Testis (tissue), 2 donors: ENCODE measurements at regions not wholly inside any gene's neighbourhood (a gene's known extent, or its start where the extent isn't known, plus 50 kb on each side); places are given as distances from the start of the nearest gene placed in this dataset.

Source experiments
- DNase-seq: peaks from one replicate; pipeline ENCODE4 v3.0.0-alpha.2; 2019
- H3K27ac ChIP-seq, 2 donors: fragments of 200-600 bp; sonication (generic); one replicate each; pipeline ENCODE4 v1.5.1; 2019
- H3K27me3 ChIP-seq: fragments of 200-600 bp; sonication (generic); one replicate; pipeline ENCODE4 v1.5.1; 2019
- H3K36me3 ChIP-seq: fragments of 200-600 bp; sonication (generic); one replicate; pipeline ENCODE4 v1.5.1; 2017; ENCODE audit warnings: low read depth; ENCODE audit errors: missing control alignments
- H3K4me1 ChIP-seq: fragments of 200-600 bp; sonication (generic); one replicate; pipeline ENCODE4 v1.5.1; 2019
- H3K4me3 ChIP-seq, 2 donors: fragments of 200-600 bp; sonication (generic); one replicate each; pipeline ENCODE4 v1.5.1; 2017 to 2019
- H3K9me3 ChIP-seq: fragments of 200-600 bp; sonication (generic); one replicate; pipeline ENCODE4 v1.5.1; 2017
- POLR2A ChIP-seq: fragments of 450-650 bp; IDR thresholded peaks from one replicate; pipeline ENCODE4 v1.6.1; 2017; ENCODE audit warnings: antibody characterized with exemption, mild to moderate bottlenecking, moderate library complexity
- WGBS, 2 donors: methylation state at CpG; one replicate each; pipeline ENCODE4 v1.1.5; 2018; 5-methylcytosine and 5-hydroxymethylcytosine counted together
- intact Hi-C: fragments of 100-400 bp; cut with DNase I; formaldehyde crosslinking; loops from one replicate; pipeline ENCODE4 v1.15.1; 2023; ENCODE audit warnings: low total_unique reads
- TF ChIP-seq, protein P1 (sequence below), 3 experiments: fragments of 450-650 bp in 2 of 3; fragments of 200-600 bp in 1 of 3; sonication (generic) in 1 of 3; IDR thresholded peaks; one replicate each; pipeline ENCODE4 v1.5.1; 2016 to 2019; ENCODE audit warnings: antibody characterized with exemption in 3 of 3, mild to moderate bottlenecking in 2 of 3, moderate library complexity in 1 of 3

DNA sequence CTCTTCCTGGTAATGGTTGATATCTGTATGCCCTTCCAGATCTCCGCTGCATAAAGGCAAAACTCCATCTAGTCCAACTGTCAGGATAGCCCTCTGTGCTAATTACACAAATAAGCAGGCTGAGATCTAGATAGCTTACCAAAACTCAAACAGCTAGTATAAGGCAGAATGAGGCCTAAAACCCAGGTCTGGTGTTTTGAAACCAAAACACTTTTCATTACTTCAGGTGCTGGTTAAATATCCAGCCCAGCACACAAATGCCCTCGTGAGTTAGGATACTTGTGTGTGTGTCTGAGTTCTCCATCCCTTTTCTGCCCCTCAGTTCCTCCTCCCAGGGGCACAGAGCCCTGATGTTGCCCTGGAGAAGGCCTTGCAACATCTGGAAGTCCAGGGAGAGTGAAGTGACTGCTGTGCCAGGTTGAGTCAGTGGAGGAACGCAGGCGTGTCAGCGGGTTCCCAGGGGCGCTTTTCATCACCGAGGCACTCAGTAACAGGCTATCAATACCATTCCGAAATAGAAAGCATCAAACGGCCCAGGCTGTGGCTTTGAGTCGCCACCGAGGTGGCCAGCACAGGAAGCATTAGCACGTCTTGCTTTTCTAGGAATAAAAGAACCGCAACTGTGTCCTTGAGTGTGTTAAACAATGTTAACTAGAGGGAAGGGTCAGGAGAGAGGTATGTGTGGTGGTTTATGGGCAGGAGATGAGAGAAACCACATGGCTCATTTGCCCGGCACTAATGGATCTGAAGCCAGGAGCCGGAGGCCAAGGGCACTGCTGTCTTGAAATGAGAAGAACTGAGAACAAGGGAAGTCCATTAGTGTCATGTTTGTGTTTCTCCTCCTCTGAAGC lies 90.7 kb upstream of the WLS start:
- peak; percentile 45 for DNase-seq
- TF ChIP-seq, protein P1, sequence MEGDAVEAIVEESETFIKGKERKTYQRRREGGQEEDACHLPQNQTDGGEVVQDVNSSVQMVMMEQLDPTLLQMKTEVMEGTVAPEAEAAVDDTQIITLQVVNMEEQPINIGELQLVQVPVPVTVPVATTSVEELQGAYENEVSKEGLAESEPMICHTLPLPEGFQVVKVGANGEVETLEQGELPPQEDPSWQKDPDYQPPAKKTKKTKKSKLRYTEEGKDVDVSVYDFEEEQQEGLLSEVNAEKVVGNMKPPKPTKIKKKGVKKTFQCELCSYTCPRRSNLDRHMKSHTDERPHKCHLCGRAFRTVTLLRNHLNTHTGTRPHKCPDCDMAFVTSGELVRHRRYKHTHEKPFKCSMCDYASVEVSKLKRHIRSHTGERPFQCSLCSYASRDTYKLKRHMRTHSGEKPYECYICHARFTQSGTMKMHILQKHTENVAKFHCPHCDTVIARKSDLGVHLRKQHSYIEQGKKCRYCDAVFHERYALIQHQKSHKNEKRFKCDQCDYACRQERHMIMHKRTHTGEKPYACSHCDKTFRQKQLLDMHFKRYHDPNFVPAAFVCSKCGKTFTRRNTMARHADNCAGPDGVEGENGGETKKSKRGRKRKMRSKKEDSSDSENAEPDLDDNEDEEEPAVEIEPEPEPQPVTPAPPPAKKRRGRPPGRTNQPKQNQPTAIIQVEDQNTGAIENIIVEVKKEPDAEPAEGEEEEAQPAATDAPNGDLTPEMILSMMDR (IDR thresholded peaks at IDR 0.05), result no peak
- Histone ChIP-seq H3K4me1 (peaks cover 20% of the 10 kb centered on the region), H3K4me3 (no peak overlapping the region), H3K36me3 (no peaks in the 10 kb centered on the region), H3K9me3 (no peaks in the 10 kb centered on the region), H3K27ac (peak overlapping the region; percentile 65 to 76), H3K27me3 (no peaks in the 10 kb centered on the region)
- 48 to 54% methylated on average over 11 to 15 of the region's 15 CpGs for WGBS, 2 donors
- intact Hi-C loops, result no loop called here

DNA sequence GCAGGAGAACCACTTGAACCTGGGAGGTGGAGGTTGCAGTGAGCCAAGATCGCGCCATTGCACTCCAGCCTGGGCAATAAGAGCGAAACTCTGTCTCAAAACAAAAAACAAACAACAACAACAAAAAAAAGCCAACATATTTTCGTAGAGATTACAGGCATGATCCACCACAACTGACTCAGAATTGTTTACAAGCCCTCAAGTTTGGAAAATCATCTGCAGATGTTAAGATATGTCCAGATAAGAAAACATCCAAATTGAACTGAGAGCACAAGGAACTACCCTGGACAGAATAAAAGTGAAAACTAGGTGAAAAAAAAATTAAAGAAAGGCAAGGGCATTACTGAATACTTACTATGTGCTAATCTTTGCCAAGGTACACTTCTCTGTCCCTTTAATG lies 89.8 kb upstream of the WLS start:
- Histone ChIP-seq H3K9me3 (no peaks in the 10 kb centered on the region), H3K4me1 (peaks cover 10% of the 10 kb centered on the region), H3K36me3 (no peaks in the 10 kb centered on the region), H3K27ac (peak overlapping the region; percentile 65 to 76), H3K27me3 (no peaks in the 10 kb centered on the region), H3K4me3 (no peak overlapping the region)
- TF ChIP-seq, protein P1 (IDR thresholded peaks at IDR 0.05), result no peak
- no peak for TF ChIP-seq POLR2A
- DNase-seq, result no peak
- intact Hi-C loops, result no loop called here
- 86 to 96% methylated on average over 4 of the region's 4 CpGs for WGBS, 2 donors

DNA sequence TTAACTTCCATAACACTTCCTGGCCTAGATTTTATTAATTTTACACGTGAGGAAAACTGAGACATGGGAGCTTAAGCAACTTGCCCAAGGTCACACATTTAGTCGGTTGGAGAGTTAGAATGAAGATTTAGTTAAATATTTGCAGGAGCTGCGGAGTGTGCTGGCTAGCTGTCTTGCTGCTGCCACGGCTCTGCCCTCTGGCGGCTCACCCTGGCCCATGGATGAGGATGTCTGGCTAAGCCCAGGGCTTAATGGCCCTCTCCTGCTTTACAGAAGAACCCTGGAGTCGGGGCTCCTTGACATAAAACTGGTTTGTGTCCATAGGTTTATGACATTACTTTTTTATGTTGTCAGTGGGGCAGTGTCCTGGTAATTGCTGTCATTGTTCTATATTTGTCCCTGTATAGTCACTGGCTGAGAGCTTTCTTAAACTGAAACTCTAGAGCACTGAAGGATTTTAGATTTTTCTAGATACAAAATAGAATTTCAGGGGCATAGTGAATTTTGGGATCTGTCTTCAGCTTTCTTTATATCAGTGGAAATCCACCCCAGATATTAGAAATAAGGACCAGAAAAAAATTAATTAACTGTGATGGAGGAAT lies 88.9 kb upstream of the WLS start:
- H3K9me3 ChIP-seq, result no peaks in the 10 kb centered on the region
- no peak overlapping the region for H3K4me3 ChIP-seq
- peaks cover 7% of the 10 kb centered on the region for H3K4me1 ChIP-seq
- intact Hi-C loops, result no loop called here
- TF ChIP-seq, protein P1 (IDR thresholded peaks at IDR 0.05), result peak; percentile 28 to 54 (median 49)
- TF ChIP-seq POLR2A, result no peak
- DNase-seq, result peak; percentile 86
- no peaks in the 10 kb centered on the region for H3K36me3 ChIP-seq
- H3K27me3 ChIP-seq, result no peaks in the 10 kb centered on the region
- no peak overlapping the region for H3K27ac ChIP-seq
- WGBS, 2 donors, result 21 to 51% methylated on average over 6 of the region's 6 CpGs

DNA sequence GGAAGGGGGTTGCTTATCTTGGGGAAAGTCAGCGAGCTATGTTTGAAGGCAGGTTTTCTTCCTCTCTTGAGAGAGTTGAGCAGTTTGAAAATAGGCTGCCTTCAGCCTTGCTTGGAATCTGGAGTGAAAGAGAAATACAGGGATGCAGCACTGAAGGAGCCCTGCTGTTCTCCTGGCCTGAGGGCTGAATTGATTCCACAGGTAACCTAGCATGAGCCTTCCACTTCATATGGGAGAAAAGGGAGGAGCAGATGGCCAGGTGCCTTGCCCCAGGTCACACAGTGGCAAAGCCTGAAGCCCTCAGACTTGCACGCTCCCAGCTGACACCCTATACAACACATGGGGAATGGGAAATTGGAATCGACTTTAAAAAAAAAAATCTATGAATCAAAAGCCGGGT lies 88.0 kb upstream of the WLS start:
- peaks cover 7% of the 10 kb centered on the region for H3K4me1 ChIP-seq
- no peak overlapping the region for H3K27ac ChIP-seq
- WGBS, 2 donors, result 84 to 89% methylated on average over 4 of the region's 4 CpGs
- no peaks in the 10 kb centered on the region for H3K36me3 ChIP-seq
- no peaks in the 10 kb centered on the region for H3K27me3 ChIP-seq
- no peak for TF ChIP-seq POLR2A
- TF ChIP-seq, protein P1 (IDR thresholded peaks at IDR 0.05), result no peak
- DNase-seq, result no peak
- H3K9me3 ChIP-seq, result no peaks in the 10 kb centered on the region
- H3K4me3 ChIP-seq, result no peak overlapping the region
- intact Hi-C loops, result no loop called here
